ENCODE measurements at regions not wholly inside any gene's neighbourhood (a gene's known extent, or its start where the extent isn't known, plus 50 kb on each side); places are given as distances from the start of the nearest gene placed in this dataset.

DNA sequence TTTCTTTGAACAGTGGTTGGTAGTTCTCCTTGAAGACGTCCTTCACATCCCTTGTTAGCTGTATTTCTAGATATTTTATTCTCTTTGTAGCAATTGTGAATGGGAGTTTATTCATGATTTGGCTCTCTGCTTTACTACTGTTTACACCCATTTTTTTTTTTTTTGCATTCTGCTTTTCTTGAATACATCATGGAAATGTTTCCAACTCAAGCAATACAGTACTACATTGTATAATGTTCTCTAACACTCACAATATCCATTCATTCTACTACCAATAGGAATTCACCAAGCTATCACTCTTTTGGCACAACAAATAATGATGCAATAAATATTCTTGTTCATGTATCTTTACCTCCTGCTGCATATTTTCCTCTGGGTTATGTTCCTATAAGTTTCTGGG lies 801.7 kb downstream of the NTRK3 start:
- no peak for DNase-seq

DNA sequence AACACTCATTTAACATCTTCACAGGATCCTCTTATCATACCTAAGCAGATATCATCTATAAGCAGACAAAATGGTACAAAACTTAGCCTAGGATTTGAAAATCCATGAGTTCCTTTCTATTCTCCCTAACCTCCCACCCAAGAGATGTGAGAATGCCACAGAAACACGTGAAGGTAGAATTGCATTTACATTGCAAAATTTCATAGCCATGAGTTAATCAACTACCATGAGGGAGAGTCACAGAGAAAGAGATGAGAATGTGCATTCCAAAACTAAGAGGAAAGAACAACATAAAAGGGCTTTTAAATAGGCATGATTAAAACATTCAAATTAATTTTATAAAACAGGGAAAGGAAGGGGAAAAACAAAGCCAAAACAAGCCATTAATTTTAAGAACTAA lies 806.2 kb downstream of the NTRK3 start:
- no peak for DNase-seq

DNA sequence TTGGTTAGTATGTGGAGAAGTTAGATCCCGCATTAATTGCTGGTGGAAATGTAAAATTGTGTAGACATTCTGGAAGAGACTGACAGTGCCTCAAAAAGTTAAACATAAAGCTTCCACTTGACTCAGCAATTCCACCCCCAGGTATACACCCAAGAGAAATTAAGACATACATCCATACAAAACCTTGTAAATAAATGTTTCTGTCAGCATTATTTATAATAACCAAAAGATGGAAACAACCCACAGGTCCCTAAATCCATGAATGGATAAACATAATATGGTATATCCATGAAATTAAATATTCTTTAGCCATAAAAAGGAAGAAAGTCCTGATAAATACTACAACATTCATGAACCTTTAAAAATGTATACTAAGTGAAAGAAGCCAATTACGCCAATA lies 817.4 kb downstream of the NTRK3 start:
- DNase-seq, result no peak

DNA sequence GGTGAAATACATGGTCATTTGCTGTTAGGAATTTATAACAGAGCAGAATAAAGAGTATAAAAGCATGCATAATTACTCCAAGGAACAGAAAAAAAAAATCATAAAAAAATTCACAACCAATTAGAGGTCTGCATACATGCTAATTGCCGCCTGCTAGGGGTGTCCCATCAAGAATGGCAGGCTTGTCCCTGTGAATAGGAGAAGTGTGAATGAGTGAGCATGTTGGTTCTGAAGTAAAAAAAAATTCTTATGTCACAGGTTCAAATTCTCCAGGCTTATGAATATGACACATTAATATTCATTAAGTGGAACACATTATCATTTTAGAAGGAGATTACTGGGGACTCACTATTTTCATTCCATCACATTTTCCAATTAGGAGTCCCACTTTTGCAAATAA lies 822.7 kb downstream of the NTRK3 start:
- DNase-seq, result no peak

DNA sequence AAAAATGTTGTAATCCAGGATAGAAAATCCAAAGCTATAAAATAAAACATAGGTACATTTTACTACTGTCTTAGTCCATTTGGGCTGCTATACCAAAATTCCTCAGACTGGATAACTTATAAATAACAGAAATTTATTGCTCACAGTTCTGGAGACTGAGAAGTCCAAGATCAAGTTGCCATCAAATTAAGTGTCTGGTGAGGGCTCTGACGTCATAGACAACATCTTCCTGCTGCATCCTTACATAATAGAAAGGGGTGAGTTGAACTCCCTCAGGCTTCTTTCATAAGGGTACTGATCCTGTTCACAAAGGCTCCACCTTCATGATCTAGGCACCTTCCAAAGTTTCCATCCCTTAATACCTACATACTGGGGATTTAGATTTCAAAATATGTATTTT lies 826.8 kb downstream of the NTRK3 start:
- DNase-seq, result no peak

DNA sequence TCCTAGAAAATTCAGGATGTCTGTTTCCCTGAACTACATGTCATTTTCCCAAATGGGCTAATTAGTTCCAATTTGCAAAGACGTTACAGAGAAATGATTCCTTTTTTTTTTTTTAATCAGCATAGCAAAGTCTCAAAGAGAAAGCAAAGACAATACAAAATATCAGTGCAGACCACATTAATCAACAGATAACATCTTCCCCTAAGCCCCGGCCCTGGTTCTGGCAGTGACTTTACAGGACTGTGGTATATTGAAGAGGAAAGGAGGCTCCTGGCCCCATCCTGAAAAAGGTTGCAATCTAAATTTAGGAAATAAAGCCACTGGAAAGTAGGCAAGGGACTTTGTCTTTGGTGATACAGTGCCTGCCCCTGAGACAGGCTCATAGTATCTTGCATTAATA lies 836.5 kb downstream of the NTRK3 start:
- DNase-seq, result no peak

DNA sequence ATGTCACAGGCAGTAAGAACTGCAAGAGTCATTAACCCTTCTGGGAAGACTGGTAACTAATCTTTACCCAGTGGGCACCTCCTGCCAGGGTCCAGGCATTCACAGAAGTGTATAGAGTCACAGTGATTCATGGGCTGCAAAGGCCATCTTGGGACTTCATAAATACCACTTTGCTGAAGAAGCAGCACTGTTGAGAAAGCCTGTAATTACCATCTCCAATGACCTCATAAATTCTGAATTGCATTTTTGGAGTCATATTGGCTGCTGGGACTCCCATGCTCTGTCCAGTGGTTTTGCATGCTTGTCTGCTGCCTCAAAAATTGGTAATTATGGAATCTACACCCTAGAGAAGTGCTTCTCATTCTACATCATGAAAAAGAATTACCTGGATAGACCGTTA lies 837.2 kb downstream of the NTRK3 start:
- no peak for DNase-seq

DNA sequence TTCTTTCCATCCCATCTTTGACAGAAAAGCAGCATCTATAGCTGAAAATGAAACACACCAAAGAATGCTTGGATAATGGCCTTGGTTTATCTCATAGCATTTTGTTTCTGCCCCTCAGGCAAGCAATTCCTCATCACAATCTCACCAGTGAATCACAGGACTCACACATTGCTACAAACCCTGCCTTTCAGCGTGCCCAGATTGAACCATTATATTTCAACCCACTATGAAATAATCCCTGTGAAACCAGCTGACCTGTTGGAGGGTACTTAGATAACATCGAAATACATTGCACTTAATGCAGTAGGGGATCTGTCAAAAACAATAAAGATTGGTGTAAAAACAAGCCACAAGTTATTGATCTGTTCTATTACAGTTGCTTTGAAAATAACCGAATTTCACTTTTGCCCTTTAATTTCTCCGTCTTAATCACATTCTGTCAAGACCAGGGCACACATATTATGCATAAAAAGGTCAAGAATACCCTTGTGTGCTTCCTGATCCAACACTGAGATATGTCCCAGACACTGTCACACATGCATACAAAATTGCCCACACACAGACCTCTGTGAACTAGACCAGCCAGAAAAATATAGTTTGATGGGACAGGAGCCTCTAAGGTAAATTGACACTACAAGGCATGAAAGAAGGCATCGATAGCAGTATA lies 839.8 kb downstream of the NTRK3 start:
- DNase-seq, result no peak

DNA sequence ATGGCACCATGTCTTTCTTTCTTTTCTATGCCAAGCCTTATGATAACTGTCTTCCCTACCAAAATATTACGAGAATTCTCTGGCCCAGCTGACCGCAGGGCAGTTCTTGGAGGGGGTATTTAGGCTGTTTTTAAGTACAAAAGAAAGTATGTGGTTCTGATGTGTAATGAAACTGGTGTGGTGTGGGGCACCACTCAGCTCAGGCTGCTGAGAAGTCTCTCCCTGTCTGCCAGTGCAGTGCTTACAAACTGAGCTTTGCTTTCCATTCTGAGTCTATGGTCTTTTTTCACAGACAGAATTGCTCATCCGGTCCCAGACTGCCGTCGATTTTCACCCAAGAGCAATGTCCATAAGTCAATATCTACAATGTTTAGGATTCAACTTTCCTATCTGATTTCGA lies 847.6 kb downstream of the NTRK3 start:
- no peak for DNase-seq

DNA sequence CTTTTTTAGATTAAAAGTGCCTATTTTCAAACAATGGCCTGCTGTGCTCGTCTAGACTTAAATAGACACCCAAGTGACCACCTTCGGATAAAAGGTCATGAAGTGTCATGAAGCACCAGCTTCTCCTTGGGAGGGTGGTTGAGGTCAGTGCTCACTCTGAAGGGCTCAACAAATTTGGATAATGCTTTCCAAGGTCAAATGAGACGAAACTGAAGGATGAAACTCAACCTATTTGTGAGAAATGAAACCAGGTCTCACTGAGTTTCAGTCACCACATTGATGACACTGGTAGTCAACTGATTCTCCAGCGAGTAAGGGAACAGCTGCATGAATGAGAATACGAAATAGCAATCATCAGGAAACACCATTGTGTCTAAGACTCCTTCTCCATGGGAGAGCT lies 852.6 kb downstream of the NTRK3 start:
- DNase-seq, result no peak

DNA sequence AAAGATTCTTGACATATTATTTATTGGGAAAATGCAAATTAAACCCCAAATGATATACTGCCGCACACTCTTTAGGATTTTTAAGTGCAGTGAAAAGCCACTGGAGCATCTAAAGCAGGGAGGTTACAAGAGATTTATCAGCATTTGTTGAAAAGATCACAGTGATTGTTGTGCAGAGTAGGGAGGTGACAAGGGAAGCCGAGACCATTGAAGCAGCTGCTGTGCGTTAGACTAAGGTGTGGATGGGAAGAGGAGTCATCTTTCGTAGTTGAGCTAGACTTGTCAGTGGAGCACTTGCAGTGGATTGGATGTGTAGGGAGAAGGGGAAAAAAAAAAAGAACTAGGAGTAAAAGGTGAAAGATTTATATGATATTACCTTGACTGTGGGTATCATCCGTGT lies 854.6 kb downstream of the NTRK3 start:
- DNase-seq, result no peak

DNA sequence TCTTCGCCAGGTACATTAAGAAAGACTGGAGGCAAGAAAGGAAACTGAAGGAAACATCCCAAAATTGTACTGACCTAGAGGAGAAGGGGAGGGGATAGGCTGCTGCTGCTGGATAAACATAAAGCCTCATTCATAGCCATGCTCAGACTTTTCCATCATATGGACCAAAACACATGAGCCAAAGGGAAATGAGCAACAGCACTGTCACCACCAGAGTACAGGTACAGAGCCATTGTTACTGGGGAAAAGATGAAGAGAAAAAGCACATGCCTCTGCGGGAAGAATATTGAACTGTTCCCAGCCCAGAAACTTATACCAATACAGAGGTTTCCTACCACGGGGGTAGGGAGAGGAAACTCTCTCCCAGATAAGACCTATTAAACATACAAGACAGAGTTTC lies 861.9 kb downstream of the NTRK3 start:
- no peak for DNase-seq

DNA sequence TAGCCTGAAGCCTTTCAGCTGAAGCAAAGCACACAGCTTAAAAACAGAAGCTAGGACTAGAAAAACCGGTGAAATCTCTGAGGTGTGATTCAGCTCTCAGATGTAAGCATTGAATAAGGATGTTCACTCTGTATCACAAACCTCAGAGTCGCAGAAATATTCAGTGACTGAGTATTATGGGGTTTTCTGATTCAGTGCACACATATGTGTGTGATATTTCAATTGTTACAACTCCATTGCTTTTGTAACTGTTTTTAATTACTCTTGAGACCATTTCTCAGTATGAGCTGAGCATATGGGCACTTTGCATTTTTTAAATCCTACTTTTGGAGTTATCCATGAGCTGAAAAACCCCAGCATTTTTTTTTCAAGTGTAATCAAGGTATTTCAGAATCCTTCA lies 868.8 kb downstream of the NTRK3 start:
- DNase-seq, result no peak

DNA sequence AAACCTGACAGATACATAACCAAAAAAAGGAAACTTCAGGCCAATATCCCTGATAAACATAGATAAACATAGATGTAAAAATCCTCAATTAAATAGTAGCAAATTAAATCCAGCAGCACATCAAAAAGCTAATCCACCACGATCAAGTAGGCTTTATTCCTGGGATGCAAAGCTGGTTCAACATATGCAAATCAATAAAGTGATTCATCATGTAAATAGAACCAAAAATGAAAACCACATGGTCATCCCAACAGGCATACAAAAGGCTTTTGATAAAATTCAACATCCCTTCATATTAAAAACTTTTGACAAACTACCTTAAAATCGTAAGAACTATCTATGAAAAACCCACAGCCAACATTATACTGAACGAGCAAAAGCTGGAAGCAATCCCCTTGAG lies 882.2 kb downstream of the NTRK3 start:
- no peak for DNase-seq

DNA sequence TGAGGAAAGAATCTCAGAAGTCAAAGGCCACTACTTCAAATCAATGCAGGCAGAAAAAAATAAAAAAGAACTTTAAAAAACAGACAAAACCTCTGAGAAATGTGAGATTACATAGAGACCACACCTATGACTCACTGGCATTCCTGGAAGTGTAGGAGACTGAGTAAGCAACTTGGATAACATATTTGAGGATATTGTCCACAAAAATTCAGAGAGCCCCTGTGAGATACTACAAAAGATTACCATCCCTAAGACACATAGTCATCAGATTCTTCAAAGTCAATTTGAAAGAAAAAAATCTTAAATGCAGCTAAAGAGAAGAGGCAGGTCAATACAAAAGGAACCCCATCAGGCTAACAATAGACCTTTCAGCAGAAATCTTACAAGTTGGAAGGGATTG lies 887.3 kb downstream of the NTRK3 start:
- DNase-seq, result peak; percentile 98

DNA sequence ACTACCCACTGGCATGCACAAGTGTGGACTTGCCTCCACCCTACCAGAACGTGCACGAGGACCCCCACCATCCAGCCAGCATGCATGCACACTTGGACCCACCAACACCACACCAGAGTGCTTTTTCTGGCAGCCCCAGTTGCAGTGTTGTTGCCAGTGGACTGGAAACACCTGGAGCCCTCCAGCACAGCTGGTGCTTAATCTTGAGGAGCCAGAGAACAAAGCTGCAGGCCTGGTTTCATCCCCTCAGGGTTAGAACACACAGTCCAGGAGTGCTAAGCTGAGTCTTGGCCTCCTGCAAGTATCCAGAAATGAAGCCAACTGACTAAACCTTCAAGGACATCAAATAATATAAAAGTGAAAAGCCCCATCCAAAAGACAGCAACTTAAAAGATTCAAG lies 888.0 kb downstream of the NTRK3 start:
- no peak for DNase-seq

DNA sequence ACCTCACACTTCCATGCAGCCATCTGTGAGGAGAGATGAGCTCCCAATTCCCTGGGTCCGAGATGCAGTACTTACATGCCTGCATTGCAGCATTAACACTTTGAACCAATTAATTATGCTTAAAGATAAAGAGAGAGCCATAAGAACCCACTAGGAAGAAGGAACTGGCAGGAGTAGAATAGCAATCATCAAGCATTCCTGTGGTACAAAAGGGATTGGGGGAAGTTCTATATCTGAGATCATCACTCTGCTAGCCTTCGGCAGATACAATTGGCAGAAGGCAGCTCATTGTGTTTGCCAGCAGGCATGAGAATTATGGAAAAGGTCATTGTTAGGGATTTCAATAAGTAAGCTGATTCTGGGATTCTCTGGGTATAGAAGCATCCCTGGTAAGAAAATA lies 891.4 kb downstream of the NTRK3 start:
- peak; percentile 38 for DNase-seq

DNA sequence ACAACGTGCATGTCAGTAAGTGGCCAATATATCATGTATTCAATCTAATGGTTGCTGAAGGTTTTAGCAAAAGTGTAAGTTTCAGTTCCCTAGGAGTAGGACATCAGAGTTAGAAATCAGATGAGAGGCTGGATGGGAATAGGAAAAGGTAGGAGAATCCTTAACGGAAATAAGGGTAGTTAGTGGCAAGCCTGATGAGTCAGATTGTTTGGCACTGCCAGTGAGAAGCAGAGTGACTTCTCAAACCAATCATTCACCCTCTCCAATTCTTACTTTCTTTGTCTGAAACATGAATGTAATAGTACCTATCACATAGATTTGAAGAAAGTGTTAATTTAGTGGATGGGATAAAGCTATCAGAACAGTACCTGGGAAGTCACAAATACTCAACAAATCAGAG lies 894.0 kb downstream of the NTRK3 start:
- DNase-seq, result no peak

DNA sequence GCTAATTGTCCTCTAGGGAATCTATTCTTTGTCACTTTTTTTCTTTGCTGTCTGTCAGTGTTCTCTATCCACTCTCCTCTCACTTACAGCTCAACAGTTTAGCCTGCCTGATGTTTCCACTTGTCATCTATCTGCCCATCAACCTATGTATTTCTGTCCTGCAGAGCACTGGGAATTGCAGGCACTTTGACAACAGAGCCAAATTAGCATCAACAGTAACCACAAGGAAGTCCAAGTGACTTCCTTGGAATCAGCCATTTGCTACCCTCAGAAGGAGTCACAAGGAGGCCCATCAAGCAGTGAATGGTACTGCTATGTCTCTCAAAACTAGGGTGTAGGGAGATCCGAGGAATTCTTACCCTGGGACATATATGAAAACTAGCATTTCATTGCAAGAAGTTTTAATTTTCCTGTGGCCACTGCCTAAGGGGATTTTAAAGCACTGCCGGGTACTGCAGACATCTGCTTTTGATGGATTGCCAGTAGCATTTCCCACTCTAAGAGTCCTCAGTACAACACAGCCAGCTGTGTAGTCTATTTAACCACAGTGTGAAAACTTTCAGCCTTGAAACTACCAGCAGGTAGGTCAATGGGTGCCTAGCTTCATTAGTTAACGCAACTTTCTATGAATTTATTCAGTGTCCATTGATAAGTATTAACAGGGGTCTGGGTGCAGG lies 898.8 kb downstream of the NTRK3 start:
- no peak for DNase-seq

DNA sequence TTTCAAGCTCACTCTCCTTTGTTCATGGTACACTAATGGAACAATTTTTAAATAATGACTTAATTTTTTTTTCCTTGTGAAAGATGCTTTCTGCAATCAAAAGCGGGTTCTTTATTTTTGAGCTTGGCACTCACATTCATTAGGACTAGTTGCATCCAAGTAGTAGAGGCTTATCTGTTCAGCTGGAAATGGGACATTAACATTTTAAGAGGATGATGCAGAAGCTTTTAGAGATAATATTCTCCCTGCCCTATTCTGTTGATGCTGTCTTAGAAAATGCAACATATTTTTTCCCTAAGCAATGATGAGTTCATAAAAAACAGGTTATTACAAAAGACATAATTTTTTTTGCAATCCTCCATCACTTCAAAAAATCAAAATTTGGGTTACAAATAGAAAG lies 900.6 kb downstream of the NTRK3 start:
- no peak for DNase-seq

DNA sequence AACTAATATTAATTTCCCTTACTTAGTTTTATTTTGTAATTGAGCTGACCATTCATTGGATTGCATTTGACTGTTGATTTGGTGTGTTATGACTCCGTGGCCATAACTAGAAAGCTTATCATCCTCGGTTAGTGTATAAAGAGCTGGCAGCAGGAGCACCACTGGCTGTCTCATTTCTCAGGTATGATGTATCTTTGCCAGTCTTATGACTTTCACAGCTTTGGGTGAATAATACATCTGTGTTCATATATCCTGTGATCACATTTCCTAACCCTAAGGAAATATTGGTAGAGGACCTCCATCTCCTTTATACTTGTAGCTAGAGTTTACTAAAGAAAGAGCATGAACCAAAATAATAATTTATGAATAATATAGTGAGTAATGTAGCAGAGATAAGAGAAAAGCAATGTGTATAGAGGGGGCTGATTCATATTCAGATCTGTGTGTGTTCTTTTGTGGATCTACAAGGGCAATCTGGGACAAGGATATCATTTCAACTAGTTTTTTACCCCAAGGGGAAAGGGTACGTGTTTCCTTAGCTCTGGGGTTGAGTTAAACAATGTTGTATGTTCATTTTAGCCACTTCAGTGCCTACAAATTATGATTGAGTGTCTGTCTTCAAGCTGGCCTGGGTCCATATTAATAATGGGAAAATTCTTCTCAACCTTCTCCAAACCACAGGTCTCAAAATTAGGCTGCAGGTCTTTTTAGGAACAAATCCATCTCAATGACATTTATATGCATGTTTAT lies 901.7 kb downstream of the NTRK3 start:
- DNase-seq, result peak; percentile 57

DNA sequence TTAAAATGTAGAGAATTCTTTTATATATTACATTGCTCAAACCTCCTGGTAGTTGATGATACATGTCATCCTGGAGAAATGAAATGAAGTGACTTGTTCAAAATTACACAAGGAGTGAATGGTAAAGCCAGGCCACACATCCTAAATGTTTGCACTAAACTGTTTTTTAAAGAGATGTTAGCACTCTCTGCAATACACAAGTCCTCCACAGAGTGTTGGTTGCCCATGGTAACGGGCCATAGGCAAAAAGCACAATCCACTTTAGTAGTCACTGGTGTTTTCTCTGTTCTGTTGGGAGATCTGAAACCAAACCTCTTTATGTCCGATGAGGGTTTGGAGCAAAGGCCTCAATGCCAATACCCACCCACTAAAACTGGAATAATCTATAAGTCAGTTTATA lies 907.4 kb downstream of the NTRK3 start:
- no peak for DNase-seq

DNA sequence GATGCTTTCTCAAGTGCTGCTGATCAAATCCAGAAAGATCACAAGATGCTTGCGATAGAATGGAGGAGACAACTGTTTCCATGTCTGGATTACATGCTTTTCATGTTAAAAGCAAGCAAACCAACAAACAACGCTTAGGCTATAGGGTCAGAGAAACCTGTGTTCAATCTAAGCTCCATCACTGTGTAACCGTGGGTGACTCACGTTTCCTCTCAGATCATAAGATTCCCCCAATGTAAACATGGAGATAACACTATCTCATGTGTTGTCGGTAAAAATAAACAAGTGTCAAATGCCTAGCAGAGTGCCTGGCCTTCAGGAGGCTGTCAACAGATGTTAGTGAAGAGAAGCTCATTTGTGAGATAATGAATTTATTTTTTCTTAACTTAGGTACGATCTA lies 907.8 kb downstream of the NTRK3 start:
- no peak for DNase-seq

DNA sequence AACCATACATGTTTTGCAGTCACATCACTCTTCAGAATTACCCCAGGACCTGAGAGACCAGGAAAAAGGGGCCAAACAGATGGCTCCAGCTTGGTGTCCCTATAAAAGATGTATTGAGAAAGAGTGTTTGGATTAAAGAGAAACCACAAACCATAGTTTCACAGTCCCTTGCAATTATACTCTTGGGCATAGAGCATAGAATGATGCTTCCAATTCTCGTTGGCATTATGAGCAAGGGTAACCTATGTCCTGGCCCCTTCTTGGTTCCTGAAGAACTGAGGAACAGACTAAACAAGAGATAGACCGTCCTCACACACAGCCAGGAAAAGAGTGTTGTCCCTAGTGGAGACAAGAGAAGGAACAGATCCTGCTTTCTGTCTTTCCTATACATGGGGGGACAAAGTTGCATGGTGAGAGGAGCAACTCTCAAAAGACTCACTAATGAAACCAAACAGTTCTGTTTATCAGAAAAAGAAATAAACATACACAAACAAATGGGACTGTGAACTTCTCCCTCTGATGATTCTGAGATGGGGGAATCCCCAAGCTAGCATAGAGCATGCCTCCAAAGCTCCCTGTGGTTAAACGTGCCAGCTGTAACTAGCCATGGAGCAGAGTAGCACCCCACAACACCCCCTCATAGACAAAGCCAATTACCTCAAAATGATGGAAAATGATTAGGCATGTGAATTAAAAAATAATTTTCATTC lies 908.6 kb downstream of the NTRK3 start:
- DNase-seq, result no peak
